ENCODE measurements at regions not wholly inside any gene's neighbourhood (a gene's known extent, or its start where the extent isn't known, plus 50 kb on each side); places are given as distances from the start of the nearest gene placed in this dataset.

- TF ChIP-seq CTCF (IDR thresholded peaks at IDR 0.05), result no peak
- TF ChIP-seq POLR2A (IDR thresholded peaks at IDR 0.05), result no peak
Measured at GRCh38 chr10:60488111-60488669, 98.5 kb upstream of the ANK3 start.
